ENCODE measurements at regions not wholly inside any gene's neighbourhood (a gene's known extent, or its start where the extent isn't known, plus 50 kb on each side); places are given as distances from the start of the nearest gene placed in this dataset.
"Not testable (repeated sequence)": the region's sequence is repeated elsewhere in the genome, so short reads cannot be mapped to it uniquely, and the experiment has no call there.

DNA sequence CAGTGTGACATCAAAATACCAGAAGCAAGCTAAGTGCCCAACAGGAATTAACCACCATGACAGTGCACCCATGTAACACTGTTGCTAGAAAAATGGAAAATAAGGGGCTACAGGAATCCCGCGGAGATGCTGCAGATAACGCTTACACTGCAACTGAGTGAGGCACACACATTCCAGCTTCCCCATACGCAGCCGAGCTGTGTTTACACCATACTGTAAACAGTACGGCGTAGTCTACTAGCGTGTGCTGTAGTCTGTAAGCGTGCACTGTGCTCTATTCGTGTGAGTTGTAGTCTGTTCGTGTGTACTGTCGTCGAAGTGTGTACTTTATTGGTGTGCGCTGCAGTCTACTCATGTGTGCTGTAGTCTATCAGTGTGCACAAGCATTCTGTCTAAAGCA is 5372.2 kb upstream of the TPTE start:
- ATAC-seq (ENCODE audit: low read depth); H3K27me3 Mint-ChIP-seq; H3K4me3 Mint-ChIP-seq; H3K36me3 Mint-ChIP-seq; POLR2A ChIA-PET; H3K4me1 Mint-ChIP-seq; H3K27ac Mint-ChIP-seq; H3K9me3 Mint-ChIP-seq; DNase-seq: not testable (repeated sequence)

DNA sequence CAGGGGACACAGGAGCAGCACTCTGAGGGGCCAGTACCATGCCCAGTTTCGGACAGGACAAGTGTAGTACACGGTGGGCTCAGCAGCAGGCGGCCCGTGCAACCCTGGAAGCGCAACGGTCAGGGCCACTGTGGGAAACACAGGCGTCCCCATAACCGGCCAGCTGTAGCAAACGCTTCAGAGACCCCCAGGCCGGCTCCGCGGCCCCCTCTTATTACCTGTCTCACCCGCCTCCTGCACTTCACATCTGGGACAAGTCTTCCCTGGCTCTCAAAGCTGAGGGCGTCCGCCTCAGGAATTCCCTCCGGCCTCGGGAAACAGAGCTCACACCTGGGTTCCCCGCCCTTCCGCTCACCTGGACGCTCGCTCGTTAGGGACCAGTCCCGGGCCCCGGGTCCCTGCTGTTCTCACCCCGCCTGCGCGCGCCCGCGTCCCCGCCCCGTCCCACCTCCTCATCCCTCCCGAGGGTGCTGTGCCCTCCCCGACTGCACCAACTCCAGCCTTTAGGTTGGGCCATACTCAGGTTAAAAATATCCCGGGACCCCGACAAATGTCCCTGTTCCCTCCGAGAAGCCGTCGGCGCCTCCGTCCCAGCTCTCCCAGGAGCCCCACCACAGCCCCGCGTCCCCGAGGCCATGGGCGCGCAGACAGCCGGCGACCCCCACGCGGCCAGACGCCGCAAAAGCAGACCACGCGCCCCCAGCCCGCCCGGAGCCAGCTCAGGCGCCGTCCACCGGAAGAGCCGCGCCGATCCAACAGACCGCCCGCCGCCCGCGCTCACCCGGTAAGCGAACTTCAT is 5367.3 kb upstream of the TPTE start:
- POLR2A ChIA-PET, H3K36me3 Mint-ChIP-seq, H3K4me1 Mint-ChIP-seq, H3K27me3 Mint-ChIP-seq, H3K9me3 Mint-ChIP-seq, DNase-seq, H3K27ac Mint-ChIP-seq, H3K4me3 Mint-ChIP-seq: not testable (repeated sequence)
- peak; percentile 17 for ATAC-seq (ENCODE audit: low read depth)

DNA sequence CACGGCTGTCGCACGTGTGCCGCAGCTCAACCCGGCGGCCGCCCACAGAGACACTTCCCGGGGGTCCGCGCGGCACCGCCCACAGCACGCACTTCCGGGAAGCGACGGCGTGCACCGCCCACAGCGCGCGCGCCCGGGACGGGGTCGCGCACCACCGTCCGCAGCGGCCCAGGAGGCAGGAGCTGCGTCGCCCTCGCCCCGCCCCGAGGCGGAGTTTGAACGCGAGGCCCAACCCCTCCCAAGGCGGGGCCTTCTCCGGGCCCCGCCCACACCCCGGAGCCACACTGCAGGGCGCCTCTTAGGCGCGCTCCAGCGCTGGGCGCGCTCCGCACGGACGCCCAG is 5366.8 kb upstream of the TPTE start:
- H3K4me3 Mint-ChIP-seq: peak overlapping the region; percentile 22
- H3K27ac Mint-ChIP-seq, H3K4me1 Mint-ChIP-seq, POLR2A ChIA-PET, H3K27me3 Mint-ChIP-seq, H3K9me3 Mint-ChIP-seq, H3K36me3 Mint-ChIP-seq: not testable (repeated sequence)
- peak; percentile 99 for ATAC-seq (ENCODE audit: low read depth)
- peak; percentile 97 for DNase-seq

DNA sequence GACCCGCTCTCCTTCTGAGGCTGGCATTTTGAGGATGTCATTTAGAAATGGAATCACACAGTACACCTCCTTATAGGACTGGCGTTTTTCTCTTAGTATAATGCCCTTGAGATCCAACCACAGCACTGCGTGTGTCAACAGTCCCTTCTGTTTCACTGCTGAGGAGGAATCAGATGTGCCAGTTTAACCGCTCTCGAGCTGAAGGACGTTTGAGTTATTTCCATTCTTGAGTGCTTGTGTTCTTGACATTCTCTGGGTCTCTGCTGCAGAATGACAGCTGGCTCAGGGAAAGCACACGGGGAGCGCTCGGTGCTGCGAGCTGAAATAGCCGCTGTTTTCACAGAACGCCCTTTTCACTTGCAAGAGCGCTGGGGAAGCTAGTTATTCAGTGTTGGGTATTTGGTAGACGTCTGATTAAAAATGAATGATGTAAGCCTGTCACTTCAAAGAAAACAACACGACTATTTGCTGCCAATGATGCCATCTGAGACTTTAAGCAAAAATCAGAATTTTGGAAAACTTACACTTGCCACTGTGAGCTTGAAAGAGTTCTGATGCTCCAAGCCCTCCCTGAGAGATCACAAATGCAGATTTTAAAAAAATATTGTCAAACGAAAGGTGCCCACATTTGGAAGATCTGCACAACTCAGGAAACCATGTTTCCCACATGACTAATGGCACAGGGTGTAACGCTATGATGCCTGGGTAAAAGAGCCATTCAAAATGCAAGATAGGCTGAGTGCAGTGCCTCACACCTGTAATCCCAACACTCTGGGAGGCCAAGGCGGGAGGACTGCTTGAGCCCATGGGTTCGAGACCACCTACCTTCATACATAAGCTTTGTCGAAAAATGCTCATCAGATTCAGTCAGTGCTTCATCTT is 5358.4 kb upstream of the TPTE start:
- H3K9me3 Mint-ChIP-seq; ATAC-seq (ENCODE audit: low read depth); POLR2A ChIA-PET; H3K4me1 Mint-ChIP-seq; DNase-seq; H3K27me3 Mint-ChIP-seq; H3K27ac Mint-ChIP-seq; H3K4me3 Mint-ChIP-seq; H3K36me3 Mint-ChIP-seq: not testable (repeated sequence)

DNA sequence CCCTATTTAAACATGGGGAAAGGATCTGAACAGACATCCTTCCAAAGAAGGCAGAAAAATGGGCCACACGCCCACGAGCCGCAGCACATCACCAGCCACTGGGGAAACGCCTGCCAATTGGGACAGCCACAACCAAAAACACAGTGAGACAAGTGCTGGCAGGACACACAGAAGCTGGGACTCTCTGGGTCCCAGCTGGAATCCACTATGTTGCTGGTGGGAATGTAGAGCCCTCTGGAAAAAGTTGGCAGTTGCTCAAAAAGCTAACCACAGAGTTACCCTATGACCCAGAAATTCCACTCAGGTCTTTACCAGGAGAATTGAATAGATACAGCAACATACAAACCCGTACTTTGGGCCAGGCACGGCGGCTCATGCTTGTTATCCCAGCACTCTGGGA is 5355.6 kb upstream of the TPTE start:
- DNase-seq; H3K36me3 Mint-ChIP-seq; ATAC-seq (ENCODE audit: low read depth); H3K27me3 Mint-ChIP-seq; POLR2A ChIA-PET; H3K27ac Mint-ChIP-seq; H3K4me3 Mint-ChIP-seq; H3K9me3 Mint-ChIP-seq; H3K4me1 Mint-ChIP-seq: not testable (repeated sequence)

Measured in activated naive CD8-positive, alpha-beta T cell treated with anti-CD3 and anti-CD28 coated beads, Interleukin-2, amount 10 ng/mL, durations not matched to agents 7 days and 5 days (primary cell).